Muscle layer of colon (tissue), 2 donors: ENCODE measurements at regions not wholly inside any gene's neighbourhood (a gene's known extent, or its start where the extent isn't known, plus 50 kb on each side); places are given as distances from the start of the nearest gene placed in this dataset.

Experiments used
- H3K27ac ChIP-seq: one replicate; pipeline ENCODE4 v1.7.0; 2013; ENCODE audit warnings: low read depth, mild to moderate bottlenecking, low read length, moderate library complexity
- H3K27me3 ChIP-seq, 2 donors: one replicate each; pipeline ENCODE4 v1.7.0; 2013; ENCODE audit warnings: low read length in 2 of 2, mild to moderate bottlenecking in 2 of 2; ENCODE audit not compliant: insufficient read depth in 2 of 2, control insufficient read depth in 1 of 2
- H3K36me3 ChIP-seq: one replicate; pipeline ENCODE4 v1.7.0; 2013; ENCODE audit warnings: mild to moderate bottlenecking, low read length; ENCODE audit not compliant: insufficient read depth
- H3K4me1 ChIP-seq: one replicate; pipeline ENCODE4 v1.7.0; 2013; ENCODE audit warnings: mild to moderate bottlenecking, low read length; ENCODE audit not compliant: insufficient read depth
- H3K4me3 ChIP-seq, 2 donors: one replicate each; pipeline ENCODE4 v1.7.0; 2013; ENCODE audit warnings: low read length in 2 of 2, low read depth in 1 of 2, mild to moderate bottlenecking in 1 of 2, moderate library complexity in 1 of 2
- H3K9ac ChIP-seq: one replicate; pipeline ENCODE4 v1.7.0; 2013; ENCODE audit warnings: low read length
- H3K9me3 ChIP-seq: one replicate; pipeline ENCODE4 v1.7.0; 2013; ENCODE audit warnings: mild to moderate bottlenecking, low read length
- donor health status: abdominal sarcoma.
- donor health status: Adenocarcinoma of cecum.

DNA sequence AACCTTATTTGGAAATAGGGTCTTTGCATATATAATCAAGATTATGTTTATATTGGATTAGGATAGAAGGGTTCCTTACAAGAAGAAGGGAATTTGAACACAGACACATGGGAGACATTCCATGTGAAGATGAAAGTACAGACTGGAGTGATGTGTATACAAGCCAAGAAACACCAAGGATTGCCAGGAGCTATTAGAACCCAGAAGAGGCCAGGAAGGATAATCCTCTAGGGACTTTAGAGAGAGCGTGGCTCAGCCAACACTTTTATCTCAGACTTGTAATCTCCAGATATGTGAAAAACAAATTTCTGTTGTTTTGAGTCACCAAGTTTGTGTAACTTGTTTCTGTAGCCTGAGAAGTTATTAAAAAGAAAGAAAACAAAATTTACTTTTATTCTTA is 1173.9 kb upstream of the CITED2 start:
- Histone ChIP-seq H3K36me3 (no peaks in the 10 kb centered on the region), H3K9me3 (no peaks in the 10 kb centered on the region), H3K4me1 (no peaks in the 10 kb centered on the region), H3K9ac (no peak overlapping the region), H3K27me3 (no peaks in the 10 kb centered on the region), H3K4me3 (no peak overlapping the region), H3K27ac (no peak overlapping the region)

- Histone ChIP-seq H3K27me3 (no peaks in the 10 kb centered on the region), H3K4me3 (no peak overlapping the region), H3K27ac (no peak overlapping the region), H3K9me3 (no peaks in the 10 kb centered on the region), H3K4me1 (no peaks in the 10 kb centered on the region), H3K9ac (no peak overlapping the region), H3K36me3 (no peaks in the 10 kb centered on the region)
These were observed 1172.2 kb upstream of the CITED2 start for GRCh38 chr6:140546640-140547039.

GRCh38 chr6:140544431-140544830 is 1170.0 kb upstream of the CITED2 start:
- Histone ChIP-seq H3K4me3 (no peak overlapping the region), H3K27me3 (no peaks in the 10 kb centered on the region), H3K36me3 (no peaks in the 10 kb centered on the region), H3K4me1 (no peaks in the 10 kb centered on the region), H3K27ac (no peak overlapping the region), H3K9me3 (no peaks in the 10 kb centered on the region), H3K9ac (no peak overlapping the region)

GRCh38 chr6:140542863-140543262 is 1168.4 kb upstream of the CITED2 start:
- Histone ChIP-seq H3K4me1 (peaks cover 5% of the 10 kb centered on the region), H3K27ac (no peak overlapping the region), H3K36me3 (no peaks in the 10 kb centered on the region), H3K9ac (no peak overlapping the region), H3K27me3 (no peaks in the 10 kb centered on the region), H3K4me3 (no peak overlapping the region), H3K9me3 (no peaks in the 10 kb centered on the region)

DNA sequence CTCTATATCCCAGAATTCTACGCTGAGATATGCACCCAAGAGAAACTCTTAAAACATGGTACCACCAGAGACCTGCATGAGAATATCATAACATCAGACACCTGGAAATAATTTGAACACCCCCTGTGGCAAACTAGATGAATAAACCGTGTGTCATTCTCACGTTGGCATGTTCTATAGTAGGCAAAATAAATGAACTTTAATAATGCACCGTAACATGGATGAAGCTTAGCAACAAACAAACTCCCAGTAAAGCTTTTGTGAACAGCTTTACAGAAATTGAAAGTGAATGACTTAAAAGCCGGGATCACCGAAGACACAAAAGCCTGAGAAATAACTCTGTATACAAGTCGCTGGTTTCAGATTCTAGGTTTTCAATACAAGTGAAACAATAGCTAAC is 1166.8 kb upstream of the CITED2 start:
- Histone ChIP-seq H3K36me3 (no peaks in the 10 kb centered on the region), H3K4me3 (no peak overlapping the region), H3K9me3 (no peaks in the 10 kb centered on the region), H3K4me1 (peaks cover 14% of the 10 kb centered on the region), H3K27me3 (no peaks in the 10 kb centered on the region), H3K27ac (no peak overlapping the region), H3K9ac (no peak overlapping the region)

- Histone ChIP-seq H3K9me3 (no peaks in the 10 kb centered on the region), H3K27me3 (no peaks in the 10 kb centered on the region), H3K36me3 (no peaks in the 10 kb centered on the region), H3K4me3 (no peak overlapping the region), H3K4me1 (peaks cover 14% of the 10 kb centered on the region), H3K9ac (no peak overlapping the region), H3K27ac (no peak overlapping the region)
These were observed 1166.3 kb upstream of the CITED2 start for GRCh38 chr6:140540743-140541142.

- H3K4me1 ChIP-seq: peaks cover 14% of the 10 kb centered on the region
- H3K27ac ChIP-seq: no peak overlapping the region
These were observed 1164.5 kb upstream of the CITED2 start for GRCh38 chr6:140538926-140539325.

DNA sequence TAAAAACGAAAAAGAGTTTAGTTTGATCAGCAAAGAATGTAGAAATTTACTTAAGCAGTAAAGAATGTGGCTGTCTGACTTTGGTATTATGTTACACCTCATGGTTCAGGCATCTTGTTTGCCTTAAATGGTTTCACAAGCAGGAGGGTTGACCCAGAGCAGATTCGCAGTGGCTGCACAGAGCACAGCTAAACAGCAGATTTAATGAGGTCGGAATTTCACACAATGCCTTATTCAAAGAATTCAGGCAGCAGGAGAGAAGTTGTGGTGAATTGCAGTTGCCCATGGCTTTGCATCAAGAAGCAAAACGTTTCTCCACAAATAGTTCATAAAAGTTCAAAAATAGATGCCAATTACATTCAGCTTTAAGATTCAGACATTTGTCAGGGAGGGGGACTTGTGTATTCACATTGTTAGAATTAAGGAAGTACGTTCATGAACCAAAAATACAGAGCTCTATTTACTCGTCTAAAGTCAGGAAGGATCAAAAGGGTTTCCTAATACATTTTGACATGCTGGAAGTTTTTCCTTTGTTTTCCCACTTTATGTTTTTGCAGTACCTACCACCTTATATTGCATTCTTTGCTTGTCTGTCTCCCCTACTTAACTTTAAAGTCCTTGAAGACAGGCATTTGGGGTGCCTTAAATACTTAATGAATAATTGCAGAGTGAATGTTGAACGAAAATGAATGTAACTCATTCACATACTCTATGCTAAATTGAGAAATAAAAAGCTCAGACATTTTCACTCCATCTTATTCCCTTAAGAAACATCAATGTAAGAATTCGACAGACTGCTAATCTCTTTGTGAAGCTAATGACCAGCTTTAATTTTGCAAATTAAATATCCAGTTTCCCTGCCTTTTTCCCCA is 1163.6 kb upstream of the CITED2 start:
- Histone ChIP-seq H3K27me3 (no peaks in the 10 kb centered on the region), H3K9me3 (peaks cover 4% of the 10 kb centered on the region), H3K9ac (no peak overlapping the region), H3K36me3 (no peaks in the 10 kb centered on the region), H3K27ac (peak overlapping the region; percentile 29), H3K4me1 (peaks cover 14% of the 10 kb centered on the region), H3K4me3 (peak overlapping the region in 1 of 2 donors; percentile 4)

More at GRCh38 chr6:140538926-140539325, 1164.5 kb upstream of the CITED2 start:
- Histone ChIP-seq H3K27me3 (no peaks in the 10 kb centered on the region), H3K36me3 (no peaks in the 10 kb centered on the region), H3K9ac (no peak overlapping the region), H3K9me3 (peaks cover under 1% of the 10 kb centered on the region), H3K4me3 (no peak overlapping the region)

- Histone ChIP-seq H3K27ac (peak overlapping the region; percentile 27), H3K4me3 (peak overlapping the region in 1 of 2 donors; percentile 6), H3K9ac (no peak overlapping the region), H3K27me3 (no peaks in the 10 kb centered on the region), H3K4me1 (peaks cover 14% of the 10 kb centered on the region), H3K9me3 (peaks cover 4% of the 10 kb centered on the region), H3K36me3 (no peaks in the 10 kb centered on the region)
These were observed 1162.8 kb upstream of the CITED2 start for GRCh38 chr6:140537211-140537610.

DNA sequence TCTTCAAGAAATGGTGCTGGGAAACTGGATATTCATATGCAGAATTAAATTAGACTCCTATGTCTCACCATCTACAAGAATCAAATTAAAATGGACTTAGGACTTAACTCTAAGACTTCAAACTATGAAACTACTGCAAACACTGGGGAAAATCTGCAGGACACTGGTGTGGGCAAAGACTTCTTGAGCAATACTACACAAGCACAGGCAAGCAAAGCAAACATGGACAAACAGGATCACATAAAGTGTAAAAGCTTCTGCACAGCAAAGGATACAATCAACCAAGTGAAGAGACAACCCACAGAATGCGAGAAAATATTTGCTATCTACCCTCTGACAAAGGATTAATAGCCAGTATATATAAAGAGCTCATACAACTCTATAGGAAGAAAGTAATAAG is 1161.1 kb upstream of the CITED2 start:
- no peaks in the 10 kb centered on the region for H3K27me3 ChIP-seq
- H3K9me3 ChIP-seq: peaks cover 4% of the 10 kb centered on the region
- H3K27ac ChIP-seq: no peak overlapping the region
- H3K36me3 ChIP-seq: no peaks in the 10 kb centered on the region
- H3K4me3 ChIP-seq: no peak overlapping the region
- peaks cover 14% of the 10 kb centered on the region for H3K4me1 ChIP-seq
- no peak overlapping the region for H3K9ac ChIP-seq

DNA sequence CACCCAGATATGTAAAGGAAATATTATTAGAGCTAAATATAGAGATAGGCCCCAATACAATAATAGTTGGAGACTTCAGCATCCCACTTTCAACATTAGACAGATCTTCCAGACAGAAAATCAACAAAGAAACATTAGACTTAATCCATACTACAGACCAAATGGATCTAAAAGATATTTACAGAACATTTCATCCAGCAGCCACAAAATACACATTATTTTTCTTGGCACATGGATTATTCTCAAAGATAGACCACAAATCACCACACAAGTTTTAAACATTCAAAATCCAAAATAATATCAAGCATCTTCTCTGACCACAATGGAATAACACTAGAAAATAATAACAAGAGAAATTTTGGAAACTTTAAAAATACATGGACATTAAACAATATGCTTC is 1159.1 kb upstream of the CITED2 start:
- Histone ChIP-seq H3K9me3 (peaks cover 4% of the 10 kb centered on the region), H3K4me1 (peaks cover 14% of the 10 kb centered on the region), H3K27me3 (no peaks in the 10 kb centered on the region), H3K27ac (no peak overlapping the region), H3K4me3 (no peak overlapping the region), H3K9ac (no peak overlapping the region), H3K36me3 (no peaks in the 10 kb centered on the region)

GRCh38 chr6:140504776-140505175 is 1130.3 kb upstream of the CITED2 start:
- no peak overlapping the region for H3K27ac ChIP-seq
- H3K9me3 ChIP-seq: no peaks in the 10 kb centered on the region
- no peaks in the 10 kb centered on the region for H3K4me1 ChIP-seq
- no peaks in the 10 kb centered on the region for H3K27me3 ChIP-seq
- H3K4me3 ChIP-seq: no peak overlapping the region
- H3K36me3 ChIP-seq: no peaks in the 10 kb centered on the region
- H3K9ac ChIP-seq: no peak overlapping the region
